ENCODE measurements at regions not wholly inside any gene's neighbourhood (a gene's known extent, or its start where the extent isn't known, plus 50 kb on each side); places are given as distances from the start of the nearest gene placed in this dataset.
"Not testable (repeated sequence)": the region's sequence is repeated elsewhere in the genome, so short reads cannot be mapped to it uniquely, and the experiment has no call there.

- no peak for DNase-seq
Observed at GRCh38 chr6:51266604-51267003, 447.9 kb downstream of the TFAP2B start.

GRCh38 chr6:51268666-51269065 lies 450.0 kb downstream of the TFAP2B start:
- no peak for DNase-seq

- DNase-seq = no peak
Observed at GRCh38 chr6:51269876-51270275, 451.2 kb downstream of the TFAP2B start.

GRCh38 chr6:51271615-51272014 lies 452.9 kb downstream of the TFAP2B start:
- DNase-seq = no peak

- DNase-seq = no peak
Observed at GRCh38 chr6:51273228-51273961, 454.7 kb downstream of the TFAP2B start.

GRCh38 chr6:51277474-51277873 lies 458.8 kb downstream of the TFAP2B start:
- DNase-seq = no peak

- DNase-seq = no peak
Observed at GRCh38 chr6:51282026-51282425, 463.4 kb downstream of the TFAP2B start.

- no peak for DNase-seq
Observed at GRCh38 chr6:51283723-51284355, 465.2 kb downstream of the TFAP2B start.

GRCh38 chr6:51285876-51286275 lies 467.2 kb downstream of the TFAP2B start:
- no peak for DNase-seq

GRCh38 chr6:51289041-51289440 lies 470.4 kb downstream of the TFAP2B start:
- DNase-seq = no peak

GRCh38 chr6:51292659-51293058 lies 474.0 kb downstream of the TFAP2B start:
- no peak for DNase-seq

GRCh38 chr6:51299621-51300380 lies 481.1 kb downstream of the TFAP2B start:
- DNase-seq = no peak

GRCh38 chr6:51300510-51300909 lies 481.8 kb downstream of the TFAP2B start:
- no peak for DNase-seq

GRCh38 chr6:51301962-51302361 lies 483.3 kb downstream of the TFAP2B start:
- no peak for DNase-seq

GRCh38 chr6:51302431-51302830 lies 483.8 kb downstream of the TFAP2B start:
- DNase-seq = no peak

GRCh38 chr6:51303338-51303737 lies 484.7 kb downstream of the TFAP2B start:
- DNase-seq = no peak

GRCh38 chr6:51314965-51315364 lies 496.3 kb downstream of the TFAP2B start:
- DNase-seq = no peak

GRCh38 chr6:51318674-51319073 lies 500.0 kb downstream of the TFAP2B start:
- DNase-seq = no peak

GRCh38 chr6:51321477-51321876 lies 502.8 kb downstream of the TFAP2B start:
- not testable (repeated sequence) for DNase-seq

- DNase-seq = no peak
Observed at GRCh38 chr6:51322505-51322904, 503.8 kb downstream of the TFAP2B start.

- DNase-seq = peak; percentile 16
Observed at GRCh38 chr6:51323056-51323455, 504.4 kb downstream of the TFAP2B start.

- no peak for DNase-seq
Observed at GRCh38 chr6:51330971-51331370, 512.3 kb downstream of the TFAP2B start.

- DNase-seq = no peak
Observed at GRCh38 chr6:51335543-51335942, 516.9 kb downstream of the TFAP2B start.

GRCh38 chr6:51336185-51336584 lies 517.5 kb downstream of the TFAP2B start:
- no peak for DNase-seq
